ENCODE measurements at regions not wholly inside any gene's neighbourhood (a gene's known extent, or its start where the extent isn't known, plus 50 kb on each side); places are given as distances from the start of the nearest gene placed in this dataset.

DNA sequence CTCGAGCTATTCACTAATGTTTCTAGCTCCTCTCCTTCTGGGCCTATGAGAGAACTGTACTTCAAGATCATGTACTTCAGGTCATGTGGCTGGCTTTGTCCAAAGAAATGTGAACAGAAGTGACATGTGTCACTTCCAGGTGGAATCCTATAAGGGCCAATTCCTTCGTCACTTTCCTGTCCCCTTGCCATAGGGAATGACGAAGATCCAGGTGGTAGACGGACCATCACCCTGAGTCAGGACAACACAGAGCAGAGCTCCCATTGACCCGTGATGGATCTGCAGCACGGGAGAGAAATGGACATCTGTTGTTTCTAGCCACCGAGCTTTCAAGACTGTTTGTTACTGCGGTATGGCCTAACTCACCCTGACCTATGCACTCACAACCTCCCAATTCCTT lies 157.0 kb downstream of the DRD1 start:
- Histone ChIP-seq H3K36me3 (ENCODE audit: insufficient read depth, low read length) (no peaks in the 10 kb centered on the region), H3K4me1 (ENCODE audit: insufficient read depth, low read length) (no peaks in the 10 kb centered on the region)

DNA sequence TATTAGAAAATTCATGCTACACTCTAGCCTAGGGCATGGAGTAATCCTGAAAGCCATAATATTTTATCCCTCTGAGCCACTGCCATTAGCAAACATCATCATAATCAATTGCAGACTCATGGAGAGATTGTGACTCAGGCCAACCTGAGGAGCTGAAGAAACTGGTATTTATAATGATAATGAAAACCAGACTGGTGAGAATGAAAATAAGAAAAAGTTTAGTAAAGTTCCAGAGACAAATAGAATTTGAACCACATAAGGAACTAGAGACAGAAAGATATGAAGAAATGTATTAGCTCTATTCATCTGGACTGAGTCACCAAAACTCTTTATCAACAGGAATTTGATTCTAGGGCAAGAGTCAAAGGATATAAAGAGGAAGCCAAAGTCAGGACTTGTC lies 158.7 kb downstream of the DRD1 start:
- H3K36me3 ChIP-seq (ENCODE audit: insufficient read depth, low read length): no peaks in the 10 kb centered on the region
- H3K9ac ChIP-seq (ENCODE audit: low read depth, low read length): no peak overlapping the region
- H3K9me3 ChIP-seq (ENCODE audit: control insufficient read depth, insufficient read depth, low read length): no peaks in the 10 kb centered on the region

More for the DNA sequence above, 157.0 kb downstream of the DRD1 start:
- H3K9me3 ChIP-seq (ENCODE audit: control insufficient read depth, insufficient read depth, low read length): no peaks in the 10 kb centered on the region
- H3K9ac ChIP-seq (ENCODE audit: low read depth, low read length): no peak overlapping the region

DNA sequence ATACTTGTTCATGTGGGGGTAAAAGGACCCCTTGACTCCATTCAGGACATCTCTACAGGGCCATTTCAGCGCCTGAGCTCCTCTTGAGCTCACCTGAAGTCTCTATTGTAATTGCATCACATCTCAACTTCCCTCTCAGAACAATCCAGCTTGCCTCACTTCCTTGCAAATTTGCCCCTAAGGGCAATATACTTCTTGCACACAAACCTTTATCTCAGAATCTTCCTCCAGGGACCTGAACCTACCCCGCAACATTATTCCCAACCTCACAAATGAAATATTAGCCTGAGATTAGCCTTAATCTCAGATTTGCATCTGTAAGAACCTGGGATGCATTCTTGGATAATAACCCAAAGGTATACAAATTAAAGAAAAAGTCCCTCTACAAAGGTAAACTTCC lies 159.2 kb downstream of the DRD1 start:
- Histone ChIP-seq H3K36me3 (ENCODE audit: insufficient read depth, low read length) (no peaks in the 10 kb centered on the region), H3K4me1 (ENCODE audit: insufficient read depth, low read length) (no peaks in the 10 kb centered on the region), H3K9me3 (ENCODE audit: control insufficient read depth, insufficient read depth, low read length) (no peaks in the 10 kb centered on the region), H3K9ac (ENCODE audit: low read depth, low read length) (no peak overlapping the region)

More for the DNA sequence above, 158.7 kb downstream of the DRD1 start:
- H3K4me1 ChIP-seq (ENCODE audit: insufficient read depth, low read length): no peaks in the 10 kb centered on the region

DNA sequence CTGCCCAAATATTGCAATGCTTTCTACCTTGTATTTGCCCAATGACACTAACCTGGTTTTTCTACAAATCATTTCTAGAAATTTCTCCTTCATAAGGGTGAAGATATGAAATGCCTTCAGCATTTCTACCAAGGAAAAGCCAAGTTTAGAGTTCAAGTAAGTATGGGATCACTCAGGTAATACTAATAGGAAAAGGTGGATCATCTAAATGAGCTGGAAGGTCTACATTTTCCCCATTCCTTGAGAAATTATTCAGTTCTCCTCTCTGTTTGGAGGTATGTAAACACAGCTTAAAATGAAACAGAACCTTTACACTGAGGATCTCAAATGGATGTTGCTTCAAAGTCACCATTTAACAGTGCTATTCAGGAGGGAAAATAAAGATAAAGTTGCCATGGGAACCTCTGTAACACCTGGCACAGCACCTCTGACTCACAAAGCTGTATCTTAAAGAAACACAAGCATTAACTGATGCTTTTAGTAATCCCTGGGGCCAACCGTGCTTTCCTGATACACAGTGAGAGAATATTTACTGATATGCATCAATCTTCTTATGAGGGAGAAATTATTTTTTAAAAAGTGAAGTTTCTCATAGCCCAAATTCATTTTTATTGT lies 161.3 kb downstream of the DRD1 start:
- H3K9ac ChIP-seq (ENCODE audit: low read depth, low read length): no peak overlapping the region

DNA sequence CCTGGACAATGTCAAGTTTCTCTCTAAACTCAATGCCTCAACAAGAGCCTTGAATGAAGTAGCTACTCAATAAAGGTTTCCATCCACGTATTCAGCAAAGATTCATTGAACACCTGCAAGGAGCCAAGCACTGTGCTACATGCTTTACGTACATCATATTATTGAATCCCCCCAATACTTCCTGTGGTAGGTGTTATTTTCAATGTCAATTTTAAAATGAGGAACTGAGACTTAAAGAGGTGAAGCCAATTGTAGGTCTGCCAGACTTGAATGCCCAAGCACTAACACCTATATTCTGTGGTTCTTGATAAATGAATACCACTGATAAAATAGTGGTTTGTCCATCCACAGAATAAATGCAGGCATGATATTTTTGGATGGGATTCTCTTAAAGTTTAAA lies 162.3 kb downstream of the DRD1 start:
- no peak overlapping the region for H3K9ac ChIP-seq (ENCODE audit: low read depth, low read length)
- H3K36me3 ChIP-seq (ENCODE audit: insufficient read depth, low read length): no peaks in the 10 kb centered on the region
- H3K9me3 ChIP-seq (ENCODE audit: control insufficient read depth, insufficient read depth, low read length): no peaks in the 10 kb centered on the region
- no peaks in the 10 kb centered on the region for H3K4me1 ChIP-seq (ENCODE audit: insufficient read depth, low read length)

More for the DNA sequence above, 161.3 kb downstream of the DRD1 start:
- Histone ChIP-seq H3K9me3 (ENCODE audit: control insufficient read depth, insufficient read depth, low read length) (no peaks in the 10 kb centered on the region), H3K36me3 (ENCODE audit: insufficient read depth, low read length) (no peaks in the 10 kb centered on the region), H3K4me1 (ENCODE audit: insufficient read depth, low read length) (no peaks in the 10 kb centered on the region)

DNA sequence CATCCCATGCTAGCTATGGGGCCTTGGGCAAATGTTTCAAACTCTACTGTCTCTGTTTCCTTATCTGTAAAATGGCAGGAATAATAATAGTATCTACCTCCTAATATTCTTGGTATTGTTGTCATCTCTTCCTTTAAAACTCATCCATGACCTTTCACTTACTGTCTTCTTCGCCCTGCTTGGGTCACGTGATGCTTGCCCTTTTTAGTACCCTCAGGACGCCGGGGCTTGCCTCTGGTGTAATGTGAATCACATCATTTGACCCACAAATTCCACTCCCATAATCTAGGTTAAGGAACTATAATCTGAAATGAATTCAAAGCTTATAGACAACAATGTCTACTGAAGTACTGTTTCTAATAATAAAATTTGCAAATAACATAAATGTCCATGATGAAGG lies 162.7 kb downstream of the DRD1 start:
- Histone ChIP-seq H3K9me3 (ENCODE audit: control insufficient read depth, insufficient read depth, low read length) (no peaks in the 10 kb centered on the region), H3K36me3 (ENCODE audit: insufficient read depth, low read length) (no peaks in the 10 kb centered on the region), H3K9ac (ENCODE audit: low read depth, low read length) (no peak overlapping the region), H3K4me1 (ENCODE audit: insufficient read depth, low read length) (no peaks in the 10 kb centered on the region)

DNA sequence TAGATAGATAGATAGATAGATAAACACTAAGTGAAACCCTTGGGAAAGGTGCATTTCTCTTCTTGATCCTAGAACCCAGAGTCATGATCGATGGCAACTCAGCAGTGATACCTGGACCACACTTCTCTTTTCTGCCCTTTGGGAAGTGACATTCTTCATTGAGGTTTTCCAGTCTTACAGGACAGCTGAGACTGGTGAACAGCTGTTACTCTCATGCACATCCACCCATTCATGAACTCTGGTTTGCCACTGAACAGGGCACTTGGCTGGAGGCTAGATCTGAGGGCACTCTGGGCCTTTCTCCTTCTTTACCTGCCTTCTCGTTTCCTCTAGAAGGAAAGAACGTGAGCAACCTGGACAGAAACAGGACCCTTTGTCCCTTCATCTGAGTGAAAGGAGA lies 164.5 kb downstream of the DRD1 start:
- H3K4me1 ChIP-seq (ENCODE audit: insufficient read depth, low read length): no peaks in the 10 kb centered on the region
- no peak overlapping the region for H3K9ac ChIP-seq (ENCODE audit: low read depth, low read length)
- H3K36me3 ChIP-seq (ENCODE audit: insufficient read depth, low read length): no peaks in the 10 kb centered on the region
- H3K9me3 ChIP-seq (ENCODE audit: control insufficient read depth, insufficient read depth, low read length): no peaks in the 10 kb centered on the region

DNA sequence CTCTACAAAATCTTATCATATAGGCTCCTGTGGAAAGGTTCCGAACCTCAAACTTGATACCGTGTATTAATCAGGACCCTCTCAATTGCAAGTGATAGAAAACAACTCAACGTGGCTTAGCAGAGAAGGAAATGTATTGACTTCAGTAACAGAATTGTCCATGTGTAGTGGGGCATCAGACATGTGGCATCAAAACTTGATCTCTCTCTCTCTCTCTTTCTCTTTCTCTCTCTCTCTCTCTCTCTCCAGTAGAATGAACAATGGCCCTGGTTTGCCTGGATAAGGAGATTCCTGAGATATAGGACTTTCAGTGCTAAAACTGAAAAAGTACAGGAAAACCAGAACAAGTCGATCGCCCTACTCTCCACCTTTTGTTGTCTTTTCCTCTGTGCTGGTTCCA lies 168.2 kb downstream of the DRD1 start:
- Histone ChIP-seq H3K9ac (ENCODE audit: low read depth, low read length) (no peak overlapping the region), H3K4me1 (ENCODE audit: insufficient read depth, low read length) (no peaks in the 10 kb centered on the region), H3K36me3 (ENCODE audit: insufficient read depth, low read length) (no peaks in the 10 kb centered on the region), H3K9me3 (ENCODE audit: control insufficient read depth, insufficient read depth, low read length) (no peaks in the 10 kb centered on the region)

DNA sequence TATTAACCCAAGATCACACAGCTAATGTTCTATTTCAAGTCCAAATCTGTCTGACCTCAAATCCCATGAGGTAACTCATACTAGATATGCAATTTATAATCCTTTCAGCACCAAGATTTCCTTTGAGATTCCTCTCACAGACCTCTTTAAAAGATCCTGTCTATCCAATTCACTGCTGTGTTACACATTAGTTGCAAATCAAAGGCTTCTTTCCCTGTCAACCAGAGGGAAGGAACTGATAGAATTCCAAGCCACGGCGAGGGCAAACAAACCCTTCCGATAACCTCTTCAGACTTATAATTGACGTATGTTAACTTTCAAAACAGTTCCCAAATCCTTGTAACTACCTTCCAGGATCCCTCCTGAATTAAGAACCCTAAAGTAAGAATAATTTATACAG lies 168.9 kb downstream of the DRD1 start:
- Histone ChIP-seq H3K4me1 (ENCODE audit: insufficient read depth, low read length) (no peaks in the 10 kb centered on the region), H3K9me3 (ENCODE audit: control insufficient read depth, insufficient read depth, low read length) (no peaks in the 10 kb centered on the region), H3K9ac (ENCODE audit: low read depth, low read length) (no peak overlapping the region), H3K36me3 (ENCODE audit: insufficient read depth, low read length) (no peaks in the 10 kb centered on the region)

DNA sequence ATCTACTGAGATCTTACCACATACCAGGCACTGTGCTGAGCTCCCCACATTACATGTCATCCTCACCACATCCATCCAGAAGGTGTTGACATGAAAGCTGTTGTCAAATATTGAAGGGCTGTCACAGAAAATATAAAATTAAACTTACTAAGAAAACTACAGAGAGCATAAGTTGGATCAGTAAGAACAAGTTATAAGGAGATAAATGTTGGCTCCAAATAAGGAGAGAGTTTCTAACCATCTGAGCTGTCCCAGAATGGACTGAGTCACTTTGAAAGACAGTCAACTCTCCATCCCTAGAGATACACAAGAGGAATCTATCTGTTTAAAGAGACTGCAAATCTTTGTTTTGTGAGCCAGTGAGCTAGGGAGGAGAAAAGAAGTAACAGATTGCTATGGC lies 169.8 kb downstream of the DRD1 start:
- no peak overlapping the region for H3K9ac ChIP-seq (ENCODE audit: low read depth, low read length)

DNA sequence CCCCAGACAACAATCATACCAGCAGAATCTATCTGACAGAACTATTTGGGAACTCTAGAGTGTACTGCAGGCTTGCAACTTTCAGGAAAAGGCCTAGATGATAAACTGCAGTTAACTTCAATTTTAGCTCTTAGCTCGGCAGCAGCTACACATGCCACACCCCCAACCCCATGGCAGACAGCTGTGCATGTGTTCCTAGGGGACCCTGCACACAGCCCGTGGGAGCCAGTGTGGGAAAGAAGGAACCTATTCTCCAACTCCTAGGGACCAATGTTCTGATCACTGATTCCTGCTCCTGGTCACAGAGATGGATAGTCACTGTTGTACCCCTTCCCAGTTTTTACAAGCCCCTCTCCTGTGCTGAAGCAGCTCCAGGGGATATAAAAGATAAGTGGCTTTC lies 179.6 kb downstream of the DRD1 start:
- Histone ChIP-seq H3K36me3 (ENCODE audit: insufficient read depth, low read length) (no peaks in the 10 kb centered on the region), H3K9me3 (ENCODE audit: control insufficient read depth, insufficient read depth, low read length) (no peaks in the 10 kb centered on the region), H3K9ac (ENCODE audit: low read depth, low read length) (no peak overlapping the region), H3K4me1 (ENCODE audit: insufficient read depth, low read length) (no peaks in the 10 kb centered on the region)

More for the DNA sequence above, 169.8 kb downstream of the DRD1 start:
- Histone ChIP-seq H3K4me1 (ENCODE audit: insufficient read depth, low read length) (no peaks in the 10 kb centered on the region), H3K36me3 (ENCODE audit: insufficient read depth, low read length) (no peaks in the 10 kb centered on the region), H3K9me3 (ENCODE audit: control insufficient read depth, insufficient read depth, low read length) (no peaks in the 10 kb centered on the region)

DNA sequence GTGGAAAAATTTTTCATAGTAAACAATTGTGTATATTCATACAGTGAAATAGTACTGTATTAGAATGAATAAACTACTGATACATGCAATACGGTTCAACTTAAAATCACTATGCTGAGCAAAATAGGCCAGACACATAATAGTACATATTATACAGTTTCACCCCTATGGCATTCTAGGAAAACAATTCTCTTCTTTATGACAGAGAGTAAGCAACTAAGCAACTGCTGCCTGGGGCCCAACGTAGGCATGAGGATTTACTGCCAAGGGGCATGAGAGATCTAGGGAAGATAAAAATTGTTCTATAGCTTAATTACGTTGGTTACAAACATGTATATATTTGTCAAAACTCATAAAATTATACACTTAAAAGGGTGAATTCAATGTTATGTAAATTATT lies 180.2 kb downstream of the DRD1 start:
- Histone ChIP-seq H3K9ac (ENCODE audit: low read depth, low read length) (no peak overlapping the region), H3K9me3 (ENCODE audit: control insufficient read depth, insufficient read depth, low read length) (no peaks in the 10 kb centered on the region), H3K4me1 (ENCODE audit: insufficient read depth, low read length) (no peaks in the 10 kb centered on the region), H3K36me3 (ENCODE audit: insufficient read depth, low read length) (no peaks in the 10 kb centered on the region)

DNA sequence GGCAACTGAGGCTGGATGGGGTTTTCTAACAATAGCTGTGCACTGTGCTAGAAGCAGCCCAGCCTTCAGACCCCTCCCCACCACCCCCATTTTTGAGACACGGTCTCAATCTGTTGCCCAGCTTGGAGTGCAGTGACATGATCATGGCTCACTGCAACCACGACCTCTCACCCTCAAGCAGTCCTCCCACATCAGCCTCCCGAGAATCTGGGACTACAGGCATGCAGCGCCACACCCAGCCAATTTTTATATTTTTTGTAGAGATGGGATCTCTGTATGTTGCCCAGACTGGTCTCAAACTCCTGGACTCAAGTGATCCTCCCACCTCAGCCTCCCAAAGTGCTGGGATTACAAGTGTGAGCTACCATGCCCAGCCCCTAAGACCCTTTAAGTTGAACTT lies 182.5 kb downstream of the DRD1 start:
- no peaks in the 10 kb centered on the region for H3K4me1 ChIP-seq (ENCODE audit: insufficient read depth, low read length)
- H3K9me3 ChIP-seq (ENCODE audit: control insufficient read depth, insufficient read depth, low read length): no peaks in the 10 kb centered on the region
- no peaks in the 10 kb centered on the region for H3K36me3 ChIP-seq (ENCODE audit: insufficient read depth, low read length)
- no peak overlapping the region for H3K9ac ChIP-seq (ENCODE audit: low read depth, low read length)

DNA sequence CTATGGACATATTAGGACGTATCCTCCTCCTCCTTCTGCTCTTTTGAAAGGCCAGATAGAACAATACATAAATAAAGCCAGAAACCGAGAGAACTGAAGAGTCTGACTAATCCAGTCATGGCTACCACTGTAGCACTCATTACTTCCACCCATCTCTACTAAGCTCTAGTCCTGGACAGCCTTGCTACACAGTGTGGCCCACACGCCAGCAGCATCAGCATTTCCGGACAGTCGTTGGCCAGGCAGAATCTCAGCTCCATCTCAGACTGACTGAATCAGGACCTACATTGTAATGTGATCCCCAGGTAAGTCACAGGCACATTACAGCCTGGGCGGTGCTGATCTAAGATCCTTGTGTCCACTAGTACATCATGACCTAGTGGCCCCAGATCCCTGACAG lies 182.9 kb downstream of the DRD1 start:
- no peaks in the 10 kb centered on the region for H3K36me3 ChIP-seq (ENCODE audit: insufficient read depth, low read length)
- H3K9me3 ChIP-seq (ENCODE audit: control insufficient read depth, insufficient read depth, low read length): no peaks in the 10 kb centered on the region
- no peaks in the 10 kb centered on the region for H3K4me1 ChIP-seq (ENCODE audit: insufficient read depth, low read length)
- H3K9ac ChIP-seq (ENCODE audit: low read depth, low read length): no peak overlapping the region

DNA sequence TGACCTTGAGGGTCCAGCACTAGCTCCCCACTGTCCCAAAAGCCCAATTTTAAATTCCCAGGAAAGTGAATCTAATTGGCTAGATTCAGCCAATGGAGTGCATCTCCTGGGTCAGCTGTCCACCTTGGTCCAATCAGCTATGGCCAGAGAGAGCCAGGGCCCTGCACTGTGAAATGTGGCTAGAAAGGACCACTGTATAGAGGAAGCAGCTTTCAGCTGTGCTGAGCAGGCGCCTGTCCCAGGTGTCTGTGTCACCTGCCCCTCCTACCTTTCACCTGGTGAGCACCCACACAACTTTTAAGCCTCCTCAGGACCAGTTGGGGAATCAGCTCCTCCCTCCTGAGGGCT lies 186.2 kb downstream of the DRD1 start:
- H3K4me1 ChIP-seq (ENCODE audit: insufficient read depth, low read length): no peaks in the 10 kb centered on the region
- H3K9ac ChIP-seq (ENCODE audit: low read depth, low read length): no peak overlapping the region
- no peaks in the 10 kb centered on the region for H3K9me3 ChIP-seq (ENCODE audit: control insufficient read depth, insufficient read depth, low read length)

More for the DNA sequence above, 186.2 kb downstream of the DRD1 start:
- no peaks in the 10 kb centered on the region for H3K36me3 ChIP-seq (ENCODE audit: insufficient read depth, low read length)

Measured in ES-I3 (cell line).